Hepatocyte (in vitro differentiated cells): ENCODE measurements at regions not wholly inside any gene's neighbourhood (a gene's known extent, or its start where the extent isn't known, plus 50 kb on each side); places are given as distances from the start of the nearest gene placed in this dataset.

Experiments used
- EZH2 ChIP-seq: fragments of 200-600 bp; sonication (generic); IDR thresholded peaks from 2 replicates; pipeline ENCODE4 v1.6.1; 2016; ENCODE audit warnings: antibody characterized with exemption, mild to moderate bottlenecking, borderline replicate concordance
- EZH2phosphoT487 ChIP-seq: fragments of 200-600 bp; sonication (generic); IDR thresholded peaks from one replicate; pipeline ENCODE4 v1.6.1; 2018; ENCODE audit warnings: antibody characterized with exemption, mild to moderate bottlenecking, low read depth, moderate library complexity; ENCODE audit not compliant: unreplicated experiment, severe bottlenecking
- TF ChIP-seq, protein P1 (sequence below): fragments of 200-600 bp; sonication (generic); IDR thresholded peaks from 2 replicates; pipeline ENCODE4 v1.5.1; 2016; ENCODE audit warnings: antibody characterized with exemption, mild to moderate bottlenecking; ENCODE audit not compliant: poor library complexity

DNA sequence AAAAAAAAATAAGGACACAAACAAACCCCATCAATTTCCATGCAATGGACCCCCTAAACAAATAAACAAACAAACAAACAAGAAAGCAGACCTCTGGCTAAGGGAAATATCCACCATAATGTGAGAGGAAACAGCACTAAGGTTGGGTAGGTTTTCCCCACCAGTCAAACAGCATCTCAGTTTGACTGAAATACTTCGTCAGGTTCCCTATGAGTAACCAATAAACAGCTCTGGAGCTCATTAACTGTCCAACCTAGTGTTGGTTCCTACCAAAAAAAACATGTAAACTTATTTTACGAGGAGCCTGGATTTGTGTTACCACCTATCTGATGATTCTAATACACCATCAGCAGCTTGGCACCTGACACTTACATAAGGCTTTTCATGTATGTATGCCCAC, 198.5 kb upstream of the TARS1 start:
- TF ChIP-seq, protein P1, sequence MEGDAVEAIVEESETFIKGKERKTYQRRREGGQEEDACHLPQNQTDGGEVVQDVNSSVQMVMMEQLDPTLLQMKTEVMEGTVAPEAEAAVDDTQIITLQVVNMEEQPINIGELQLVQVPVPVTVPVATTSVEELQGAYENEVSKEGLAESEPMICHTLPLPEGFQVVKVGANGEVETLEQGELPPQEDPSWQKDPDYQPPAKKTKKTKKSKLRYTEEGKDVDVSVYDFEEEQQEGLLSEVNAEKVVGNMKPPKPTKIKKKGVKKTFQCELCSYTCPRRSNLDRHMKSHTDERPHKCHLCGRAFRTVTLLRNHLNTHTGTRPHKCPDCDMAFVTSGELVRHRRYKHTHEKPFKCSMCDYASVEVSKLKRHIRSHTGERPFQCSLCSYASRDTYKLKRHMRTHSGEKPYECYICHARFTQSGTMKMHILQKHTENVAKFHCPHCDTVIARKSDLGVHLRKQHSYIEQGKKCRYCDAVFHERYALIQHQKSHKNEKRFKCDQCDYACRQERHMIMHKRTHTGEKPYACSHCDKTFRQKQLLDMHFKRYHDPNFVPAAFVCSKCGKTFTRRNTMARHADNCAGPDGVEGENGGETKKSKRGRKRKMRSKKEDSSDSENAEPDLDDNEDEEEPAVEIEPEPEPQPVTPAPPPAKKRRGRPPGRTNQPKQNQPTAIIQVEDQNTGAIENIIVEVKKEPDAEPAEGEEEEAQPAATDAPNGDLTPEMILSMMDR, result no peak
- TF ChIP-seq EZH2 (no peak), EZH2phosphoT487 (no peak)
